H1 (cell line): ENCODE measurements at regions not wholly inside any gene's neighbourhood (a gene's known extent, or its start where the extent isn't known, plus 50 kb on each side); places are given as distances from the start of the nearest gene placed in this dataset.

Experiments
- CTCF ChIA-PET: fragments of 300-600 bp; sonication (Branson Sonifier 250); formaldehyde crosslinking; loops from one replicate; lab custom pipeline; 2021; ENCODE audit not compliant: partially characterized antibody; lab: Charles Lee
- POLR2A ChIA-PET: fragments of 300-600 bp; sonication (Branson Sonifier 250); formaldehyde crosslinking; loops from one replicate; lab custom pipeline; 2021; ENCODE audit warnings: inconsistent platforms; ENCODE audit not compliant: partially characterized antibody; lab: Charles Lee
- DNase-seq, 2 experiments: peaks; one replicate each; pipeline versions ENCODE4 v3.0.0 to v3.0.0-alpha.2; 2010 to 2022; ENCODE audit warnings: low spot score in 2 of 2, low read depth in 1 of 2, mixed read lengths in 1 of 2
- FAIRE-seq: peaks from 2 replicates; lab custom pipeline; 2011; peaks lifted over from hg19 to GRCh38; lab: Jason Lieb, UNC
- H2AFZ ChIP-seq: 2 replicates; pipeline ENCODE4 v1.8.1; 2012; ENCODE audit warnings: low read length, inconsistent platforms
- H2AK5ac ChIP-seq: 2 replicates; pipeline ENCODE4 v1.6.1; 2013; ENCODE audit warnings: low read depth, low read length
- H2BK120ac ChIP-seq: replicated peaks from 2 replicates; pipeline ENCODE3; 2013; ENCODE audit warnings: low read depth, low read length, inconsistent platforms
- H2BK12ac ChIP-seq: 2 replicates; pipeline ENCODE4 v1.6.1; 2013; ENCODE audit warnings: low read depth, low read length
- H2BK15ac ChIP-seq: 2 replicates; pipeline ENCODE4 v1.6.1; 2013; ENCODE audit warnings: low read length
- H2BK20ac ChIP-seq: 2 replicates; pipeline ENCODE4 v1.6.1; 2013; ENCODE audit warnings: low read length
- H2BK5ac ChIP-seq: 2 replicates; pipeline ENCODE4 v1.6.1; 2013; ENCODE audit warnings: low read depth, low read length
- H3K14ac ChIP-seq: 2 replicates; pipeline ENCODE4 v1.6.1; 2013; ENCODE audit warnings: inconsistent platforms; ENCODE audit not compliant: insufficient read length
- H3K18ac ChIP-seq: 2 replicates; pipeline ENCODE4 v1.6.1; 2013; ENCODE audit warnings: low read length; ENCODE audit errors: extremely low read depth
- H3K23ac ChIP-seq: 2 replicates; pipeline ENCODE4 v1.6.1; 2013; ENCODE audit warnings: inconsistent platforms; ENCODE audit not compliant: insufficient read length
- H3K23me2 ChIP-seq: 2 replicates; pipeline ENCODE4 v1.6.1; 2013; ENCODE audit warnings: low read depth, low read length
- H3K27ac ChIP-seq: 2 replicates; pipeline ENCODE4 v1.6.1; 2011; ENCODE audit warnings: low read depth, low read length, inconsistent platforms
- H3K27me3 ChIP-seq, 4 experiments: replicated peaks in 1 of 4; 1 replicate in 1 of 4; 2 replicates in 3 of 4; pipeline versions ENCODE4 v1.6.1 to v1.8.1; 2011 to 2013; ENCODE audit warnings: low read length in 3 of 4, mild to moderate bottlenecking in 3 of 4, inconsistent platforms in 2 of 4, mixed read lengths in 2 of 4, moderate library complexity in 1 of 4; ENCODE audit not compliant: control insufficient read depth in 3 of 4, insufficient read depth in 3 of 4; ENCODE audit errors: extremely low read depth in 1 of 4
- H3K36me3 ChIP-seq, 4 experiments: 2 replicates each; pipeline versions ENCODE4 v1.6.1 to v1.8.1; 2011 to 2013; ENCODE audit warnings: mild to moderate bottlenecking in 4 of 4, low read length in 3 of 4, moderate library complexity in 2 of 4, control low read depth in 1 of 4, inconsistent platforms in 1 of 4; ENCODE audit not compliant: insufficient read depth in 4 of 4, control insufficient read depth in 2 of 4
- H3K4ac ChIP-seq: replicated peaks from 2 replicates; pipeline ENCODE3; 2013; ENCODE audit warnings: low read length, low read depth, mixed read lengths, inconsistent platforms; ENCODE audit not compliant: insufficient read length
- H3K4me1 ChIP-seq, 4 experiments: replicated peaks in 1 of 4; 1 replicate in 1 of 4; 2 replicates in 3 of 4; pipeline versions ENCODE4 v1.6.1 to v1.8.1; 2011 to 2013; ENCODE audit warnings: low read length in 3 of 4, inconsistent platforms in 2 of 4, mixed read lengths in 1 of 4; ENCODE audit not compliant: insufficient read depth in 4 of 4, control insufficient read depth in 3 of 4
- H3K4me2 ChIP-seq, 2 experiments: 2 replicates each; pipeline versions ENCODE4 v1.6.1 to v1.8.1; 2011 to 2013; ENCODE audit warnings: low read depth in 2 of 2, low read length in 2 of 2, control low read depth in 1 of 2, inconsistent platforms in 1 of 2, mild to moderate bottlenecking in 1 of 2; ENCODE audit not compliant: insufficient read depth in 1 of 2
- H3K4me3 ChIP-seq, 4 experiments: fragments of 200-600, 300-600 bp in 1 of 4; sonication (generic), shearing (Covaris generic), sonication (Bioruptor Twin) in 1 of 4; 2 replicates each; pipeline versions ENCODE4 v1.5.1 to v1.8.1; 2011 to 2016; ENCODE audit warnings: low read length in 4 of 4, low read depth in 3 of 4, control low read depth in 2 of 4, inconsistent platforms in 2 of 4, mild to moderate bottlenecking in 2 of 4, mixed read lengths in 1 of 4, moderate library complexity in 1 of 4; ENCODE audit not compliant: insufficient read depth in 2 of 4; ENCODE audit errors: extremely low read depth in 1 of 4
- H3K56ac ChIP-seq: replicated peaks from 2 replicates; pipeline ENCODE3; 2013; ENCODE audit warnings: low read depth, mild to moderate bottlenecking, mixed read lengths, low read length, inconsistent platforms; ENCODE audit not compliant: insufficient read length
- H3K79me1 ChIP-seq: 2 replicates; pipeline ENCODE4 v1.6.1; 2013; ENCODE audit warnings: low read depth, low read length, control low read depth
- H3K79me2 ChIP-seq, 2 experiments: 2 replicates each; pipeline versions ENCODE4 v1.6.1 to v1.8.1; 2012 to 2013; ENCODE audit warnings: low read length in 2 of 2, mild to moderate bottlenecking in 2 of 2, inconsistent platforms in 1 of 2; ENCODE audit not compliant: insufficient read depth in 2 of 2, control insufficient read depth in 1 of 2
- H3K9ac ChIP-seq, 4 experiments: replicated peaks in 1 of 4; 1 replicate in 1 of 4; 2 replicates in 3 of 4; pipeline versions ENCODE4 v1.6.1 to v1.8.1; 2011 to 2013; ENCODE audit warnings: low read depth in 3 of 4, low read length in 3 of 4, control low read depth in 2 of 4, mild to moderate bottlenecking in 2 of 4, moderate library complexity in 2 of 4, inconsistent platforms in 1 of 4; ENCODE audit errors: extremely low read depth in 1 of 4
- H3K9me3 ChIP-seq, 2 experiments: 2 replicates each; pipeline versions ENCODE4 v1.6.1 to v1.8.1; 2012 to 2013; ENCODE audit warnings: mild to moderate bottlenecking in 2 of 2, moderate library complexity in 2 of 2, control low read depth in 1 of 2, inconsistent platforms in 1 of 2, low read depth in 1 of 2, low read length in 1 of 2, mixed read lengths in 1 of 2; ENCODE audit not compliant: insufficient read depth in 2 of 2
- H4K20me1 ChIP-seq, 2 experiments: replicated peaks in 1 of 2; 2 replicates each; pipeline versions ENCODE3 to v1.8.1; 2011 to 2013; ENCODE audit warnings: inconsistent platforms in 2 of 2, low read length in 2 of 2, mild to moderate bottlenecking in 1 of 2; ENCODE audit not compliant: insufficient read depth in 2 of 2, control insufficient read depth in 1 of 2
- H4K5ac ChIP-seq: 2 replicates; pipeline ENCODE4 v1.6.1; 2013; ENCODE audit warnings: low read length, low read depth, mixed read lengths, inconsistent platforms; ENCODE audit not compliant: insufficient read length
- H4K8ac ChIP-seq: 2 replicates; pipeline ENCODE4 v1.8.0; 2013; ENCODE audit warnings: mild to moderate bottlenecking, moderate library complexity, low read length, inconsistent platforms; ENCODE audit not compliant: insufficient read depth; ENCODE audit errors: extremely low read depth
- H4K91ac ChIP-seq: replicated peaks from 2 replicates; pipeline ENCODE3; 2013; ENCODE audit warnings: low read length, mixed read lengths, inconsistent platforms; ENCODE audit not compliant: insufficient read length
- BACH1 ChIP-seq: IDR thresholded peaks from 2 replicates; pipeline ENCODE4 v1.6.1; 2012; ENCODE audit warnings: low read length, improper control_type of control experiment
- CHD2 ChIP-seq: IDR thresholded peaks from 2 replicates; pipeline ENCODE4 v1.6.1; 2012; ENCODE audit warnings: low read length, improper control_type of control experiment
- HDAC6 ChIP-seq: IDR thresholded peaks from one replicate; pipeline ENCODE4 v1.7.1; 2012; ENCODE audit warnings: low read depth, mild to moderate bottlenecking, inconsistent platforms, low read length, moderate library complexity
- KDM1A ChIP-seq: fragments of 200-600, 300-600 bp; sonication (generic); IDR thresholded peaks from 2 replicates; pipeline ENCODE4 v1.7.1; 2016; ENCODE audit warnings: mild to moderate bottlenecking, low read length, borderline replicate concordance
- POU5F1 ChIP-seq: IDR thresholded peaks from 2 replicates; pipeline ENCODE4 v1.6.1; 2011; ENCODE audit warnings: low read depth, mild to moderate bottlenecking, low read length, moderate library complexity
- RFX5 ChIP-seq: IDR thresholded peaks from 2 replicates; pipeline ENCODE4 v1.6.1; 2011; ENCODE audit warnings: low read depth, low read length, improper control_type of control experiment, borderline replicate concordance
- SIX5 ChIP-seq: IDR thresholded peaks from 2 replicates; pipeline ENCODE4 v1.6.1; 2011; ENCODE audit warnings: mild to moderate bottlenecking, low read depth, low read length
- SP2 ChIP-seq: IDR thresholded peaks from 2 replicates; pipeline ENCODE4 v1.6.1; 2012; ENCODE audit warnings: mild to moderate bottlenecking, low read length, inconsistent platforms
- TEAD4 ChIP-seq: IDR thresholded peaks from 2 replicates; pipeline ENCODE4 v1.6.1; 2012; ENCODE audit warnings: low read depth, low read length, inconsistent platforms, mixed read lengths
- WGBS, 2 experiments: shearing (Covaris generic) in 1 of 2; methylation state at CpG; one replicate each; pipeline versions ENCODE4 v1.1.6 to v1.1.7; 2013 to 2015; ENCODE audit warnings: low lambda C conversion rate in 2 of 2, mixed read lengths in 2 of 2, inconsistent platforms in 1 of 2, low coverage in 1 of 2, missing lambda C conversion rate in 1 of 2; ENCODE audit not compliant: insufficient replicate concordance in 2 of 2, insufficient coverage in 1 of 2, insufficient read length in 1 of 2; ENCODE audit errors: extremely low coverage in 1 of 2, missing lambda C conversion rate in 1 of 2; 5-methylcytosine and 5-hydroxymethylcytosine counted together
- TF ChIP-seq, protein P1 (sequence below): IDR thresholded peaks from 2 replicates; pipeline ENCODE4 v1.6.1; 2012; ENCODE audit warnings: low read length, inconsistent platforms
- TF ChIP-seq, protein P2 (sequence below): IDR thresholded peaks from 2 replicates; pipeline ENCODE4 v1.6.1; 2011; ENCODE audit warnings: low read depth, mild to moderate bottlenecking, low read length; ENCODE audit not compliant: insufficient read depth

DNA sequence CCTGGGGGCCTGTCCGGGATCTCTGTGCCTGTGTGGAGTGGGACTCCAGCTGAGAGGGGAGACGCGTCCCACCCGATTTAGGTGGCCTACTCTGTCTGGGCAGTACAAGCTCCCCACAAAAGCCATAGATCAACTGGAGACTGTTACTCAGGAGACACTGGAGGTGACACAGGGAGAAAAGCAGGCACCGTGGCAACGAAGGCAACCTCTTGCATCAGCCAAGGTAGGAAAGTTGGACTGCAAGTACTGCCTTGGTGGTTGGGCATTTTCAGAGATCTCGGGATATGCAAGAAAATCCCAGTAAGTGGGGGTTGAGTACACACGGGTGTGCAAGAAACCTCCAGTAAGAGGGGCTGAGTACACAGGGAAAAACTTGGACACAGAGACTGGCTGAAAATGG is 1060.0 kb upstream of the MIR17HG start:
- Histone ChIP-seq H3K56ac (no peak overlapping the region), H3K4me2 (no peak overlapping the region), H3K36me3 (no peaks in the 10 kb centered on the region), H3K14ac (no peak overlapping the region), H2BK20ac (no peak overlapping the region), H2BK120ac (no peak overlapping the region), H3K79me1 (no peaks in the 10 kb centered on the region), H3K23ac (no peak overlapping the region), H3K9me3 (no peaks in the 10 kb centered on the region), H2BK5ac (0 out of 2 replicates have a peak overlapping the region, but pooled peaks have one; percentile 15), H4K8ac (no peak overlapping the region), H4K20me1 (no peaks in the 10 kb centered on the region), H2AK5ac (no peak overlapping the region), H3K9ac (no peak overlapping the region), H3K79me2 (no peaks in the 10 kb centered on the region), H2AFZ (0 out of 2 replicates have a peak overlapping the region, but pooled peaks have one; percentile 78), H4K91ac (no peak overlapping the region), H4K5ac (no peak overlapping the region), H3K4ac (no peak overlapping the region), H3K23me2 (no peaks in the 10 kb centered on the region), H3K4me3 (no peak overlapping the region), H3K27me3 (no peaks in the 10 kb centered on the region), H2BK12ac (0 out of 2 replicates have a peak overlapping the region, but pooled peaks have one; percentile 5), H3K4me1 (no peaks in the 10 kb centered on the region), H3K27ac (no peak overlapping the region), H3K18ac (no peak overlapping the region), H2BK15ac (no peak overlapping the region)
- no peak for DNase-seq
- POLR2A ChIA-PET: no interaction called here
- TF ChIP-seq RFX5 (no peak), SP2 (no peak), CHD2 (no peak), TEAD4 (no peak), BACH1 (no peak), SIX5 (no peak), KDM1A (no peak), POU5F1 (no peak), HDAC6 (no peak)
- TF ChIP-seq, protein P1, sequence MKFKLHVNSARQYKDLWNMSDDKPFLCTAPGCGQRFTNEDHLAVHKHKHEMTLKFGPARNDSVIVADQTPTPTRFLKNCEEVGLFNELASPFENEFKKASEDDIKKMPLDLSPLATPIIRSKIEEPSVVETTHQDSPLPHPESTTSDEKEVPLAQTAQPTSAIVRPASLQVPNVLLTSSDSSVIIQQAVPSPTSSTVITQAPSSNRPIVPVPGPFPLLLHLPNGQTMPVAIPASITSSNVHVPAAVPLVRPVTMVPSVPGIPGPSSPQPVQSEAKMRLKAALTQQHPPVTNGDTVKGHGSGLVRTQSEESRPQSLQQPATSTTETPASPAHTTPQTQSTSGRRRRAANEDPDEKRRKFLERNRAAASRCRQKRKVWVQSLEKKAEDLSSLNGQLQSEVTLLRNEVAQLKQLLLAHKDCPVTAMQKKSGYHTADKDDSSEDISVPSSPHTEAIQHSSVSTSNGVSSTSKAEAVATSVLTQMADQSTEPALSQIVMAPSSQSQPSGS: no peak
- TF ChIP-seq, protein P2, sequence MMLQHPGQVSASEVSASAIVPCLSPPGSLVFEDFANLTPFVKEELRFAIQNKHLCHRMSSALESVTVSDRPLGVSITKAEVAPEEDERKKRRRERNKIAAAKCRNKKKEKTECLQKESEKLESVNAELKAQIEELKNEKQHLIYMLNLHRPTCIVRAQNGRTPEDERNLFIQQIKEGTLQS: no peak
- no peak for FAIRE-seq
- WGBS, 2 experiments: 96% methylated on average over 8 of the region's 8 CpGs; no CpG with 5 or more reads in 1 of the 2 experiments
- CTCF ChIA-PET: no interaction called here
